Smooth muscle cell (in vitro differentiated cells): ENCODE measurements at regions not wholly inside any gene's neighbourhood (a gene's known extent, or its start where the extent isn't known, plus 50 kb on each side); places are given as distances from the start of the nearest gene placed in this dataset.

Experiments used
- DNase-seq: peaks from one replicate; lab custom pipeline; 2025; ENCODE audit not compliant: unreplicated experiment; lab: John Stamatoyannopoulos, UW
- H2AFZ ChIP-seq: fragments of 200-600 bp; sonication (generic); 2 replicates; pipeline ENCODE4 v1.6.0; 2016; ENCODE audit warnings: antibody characterized with exemption, low read depth, mild to moderate bottlenecking
- H3F3A ChIP-seq: fragments of 200-600 bp; sonication (generic); 2 replicates; pipeline ENCODE4 v1.6.0; 2017; ENCODE audit warnings: antibody characterized with exemption, low read depth
- H3K27ac ChIP-seq: fragments of 200-600 bp; sonication (generic); 2 replicates; pipeline ENCODE4 v1.5.1; 2016; ENCODE audit warnings: low read depth, mild to moderate bottlenecking
- H3K27me3 ChIP-seq: fragments of 200-600 bp; sonication (generic); 2 replicates; pipeline ENCODE4 v1.6.1; 2016; ENCODE audit warnings: low read depth, mild to moderate bottlenecking
- H3K36me3 ChIP-seq: fragments of 200-600 bp; sonication (generic); 2 replicates; pipeline ENCODE4 v1.5.1; 2016; ENCODE audit warnings: low read depth
- H3K4me1 ChIP-seq: fragments of 200-600 bp; sonication (generic); 2 replicates; pipeline ENCODE4 v1.5.1; 2016; ENCODE audit warnings: low read depth
- H3K4me2 ChIP-seq: fragments of 200-600 bp; sonication (generic); 2 replicates; pipeline ENCODE4 v1.6.0; 2016; ENCODE audit warnings: mild to moderate bottlenecking
- H3K4me3 ChIP-seq: fragments of 200-600 bp; sonication (generic); 2 replicates; pipeline ENCODE4 v1.5.1; 2016; ENCODE audit warnings: mild to moderate bottlenecking
- H3K79me2 ChIP-seq: fragments of 200-600 bp; sonication (generic); 2 replicates; pipeline ENCODE4 v1.6.0; 2016; ENCODE audit warnings: low read depth, mild to moderate bottlenecking
- H3K9ac ChIP-seq: fragments of 200-600 bp; sonication (generic); 2 replicates; pipeline ENCODE4 v1.6.0; 2016; ENCODE audit warnings: low read depth
- H3K9me3 ChIP-seq: fragments of 200-600 bp; sonication (generic); replicated peaks from 2 replicates; pipeline ENCODE4 v1.5.1; 2016; ENCODE audit warnings: low read depth
- H4K20me1 ChIP-seq: fragments of 200-600 bp; sonication (generic); 2 replicates; pipeline ENCODE4 v1.6.0; 2016; ENCODE audit warnings: low read depth
- CTCF ChIP-seq: fragments of 200-600 bp; sonication (generic); IDR thresholded peaks from 2 replicates; pipeline ENCODE4 v1.5.1; 2017; ENCODE audit warnings: borderline replicate concordance, mild to moderate bottlenecking, antibody characterized with exemption; ENCODE audit not compliant: insufficient read depth, poor library complexity, severe bottlenecking
- WGBS: methylation state at CpG from one replicate; pipeline ENCODE4 v1.1.7; 2016; ENCODE audit warnings: low lambda C conversion rate; 5-methylcytosine and 5-hydroxymethylcytosine counted together

- WGBS: 100% methylated on average over 1 of the region's 1 CpG
- no peak overlapping the region for H3K9ac ChIP-seq
Observed at GRCh38 chr6:4437342-4437741, 302.0 kb upstream of the ECI2 start.

DNA sequence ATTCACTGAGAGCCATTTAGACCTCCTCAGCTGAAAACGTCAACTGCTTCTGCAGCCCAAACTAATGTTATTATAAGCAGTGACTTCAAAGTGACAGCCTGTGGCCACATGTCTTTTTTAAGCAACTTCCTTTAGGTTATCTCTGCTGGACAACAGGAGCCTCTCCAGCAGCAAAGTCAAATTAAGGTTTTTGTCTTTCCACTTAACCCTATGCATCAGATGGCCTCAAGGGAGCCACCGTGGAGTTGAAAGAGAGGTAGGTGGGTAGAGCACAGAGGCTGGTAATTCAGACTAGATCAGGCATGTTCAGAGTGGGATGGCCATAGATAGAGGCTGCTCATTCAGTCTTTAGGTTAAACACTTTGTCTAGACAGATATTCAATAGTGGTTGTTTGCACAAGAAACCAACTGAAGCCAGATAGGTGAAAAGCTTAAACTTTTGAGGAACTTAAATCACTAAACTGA, 300.6 kb upstream of the ECI2 start:
- Histone ChIP-seq H2AFZ (peak overlapping the region; percentile 76), H3K27me3 (no peaks in the 10 kb centered on the region), H3K4me3 (no peak overlapping the region), H3K79me2 (no peaks in the 10 kb centered on the region), H4K20me1 (no peaks in the 10 kb centered on the region), H3K9me3 (no peaks in the 10 kb centered on the region), H3K36me3 (no peaks in the 10 kb centered on the region), H3K4me1 (peaks cover 6% of the 10 kb centered on the region), H3K27ac (peak overlapping the region; percentile 38), H3K4me2 (no peak overlapping the region), H3K9ac (no peak overlapping the region), H3F3A (no peaks in the 10 kb centered on the region)
- WGBS: 15% methylated on average over 2 of the region's 2 CpGs
- no peak for TF ChIP-seq CTCF
- no peak for DNase-seq

More at GRCh38 chr6:4437342-4437741, 302.0 kb upstream of the ECI2 start:
- no peaks in the 10 kb centered on the region for H4K20me1 ChIP-seq
- DNase-seq: no peak
- H3K79me2 ChIP-seq: no peaks in the 10 kb centered on the region
- H3K9me3 ChIP-seq: no peaks in the 10 kb centered on the region
- H3K4me1 ChIP-seq: peaks cover 6% of the 10 kb centered on the region
- H3K27me3 ChIP-seq: no peaks in the 10 kb centered on the region
- no peak overlapping the region for H2AFZ ChIP-seq
- no peak overlapping the region for H3K4me3 ChIP-seq
- no peak for TF ChIP-seq CTCF
- no peaks in the 10 kb centered on the region for H3F3A ChIP-seq
- no peak overlapping the region for H3K27ac ChIP-seq
- no peak overlapping the region for H3K4me2 ChIP-seq
- no peaks in the 10 kb centered on the region for H3K36me3 ChIP-seq

DNA sequence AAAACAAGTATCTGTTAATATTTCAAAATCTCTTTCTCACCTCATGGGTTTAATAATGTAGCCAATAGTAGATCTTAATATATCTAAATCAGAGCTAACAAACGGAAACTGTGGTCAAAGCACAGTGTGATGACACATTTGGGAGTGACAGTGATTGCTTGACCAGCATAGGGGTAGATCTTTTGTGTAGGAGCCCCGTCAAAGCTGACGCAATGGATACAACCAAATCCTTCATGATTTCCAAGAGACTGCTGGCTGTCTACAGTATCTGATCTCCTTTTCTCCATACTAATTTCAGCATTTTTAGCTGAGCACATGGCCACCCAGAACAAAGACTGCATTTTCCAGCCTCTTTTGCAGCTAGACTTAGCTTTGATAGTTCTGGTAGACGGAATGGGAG, 299.3 kb upstream of the ECI2 start:
- H3K4me2 ChIP-seq: no peak overlapping the region
- no peak for TF ChIP-seq CTCF
- H3K27ac ChIP-seq: no peak overlapping the region
- H3K4me1 ChIP-seq: peaks cover 6% of the 10 kb centered on the region
- H3K27me3 ChIP-seq: no peaks in the 10 kb centered on the region
- DNase-seq: no peak
- no peaks in the 10 kb centered on the region for H3K36me3 ChIP-seq
- H4K20me1 ChIP-seq: no peaks in the 10 kb centered on the region
- H3F3A ChIP-seq: no peaks in the 10 kb centered on the region
- H3K9ac ChIP-seq: no peak overlapping the region
- H3K79me2 ChIP-seq: no peaks in the 10 kb centered on the region
- H2AFZ ChIP-seq: no peak overlapping the region
- WGBS: 94% methylated on average over 4 of the region's 4 CpGs
- H3K4me3 ChIP-seq: no peak overlapping the region
- no peaks in the 10 kb centered on the region for H3K9me3 ChIP-seq

DNA sequence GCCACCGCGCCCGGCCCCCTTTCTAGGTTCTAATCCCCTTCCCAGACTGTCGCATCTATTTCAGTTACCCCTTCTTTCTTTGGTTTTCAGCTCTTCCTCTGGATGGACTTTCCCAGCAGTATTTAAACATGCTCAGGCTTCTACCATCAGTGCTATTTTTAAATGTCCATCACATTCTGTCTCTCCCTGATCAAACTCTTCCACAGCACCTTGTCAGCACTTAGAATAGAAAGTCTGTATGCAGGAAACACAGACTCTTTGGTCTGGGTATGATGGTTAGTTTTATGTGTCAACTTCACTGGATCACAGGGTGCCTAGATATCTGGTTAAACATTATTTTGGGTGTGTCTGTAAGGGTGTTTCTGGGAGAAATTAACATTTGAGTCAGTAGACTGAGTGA, 297.8 kb upstream of the ECI2 start:
- TF ChIP-seq CTCF: no peak
- Histone ChIP-seq H4K20me1 (no peaks in the 10 kb centered on the region), H3K36me3 (no peaks in the 10 kb centered on the region), H3F3A (no peaks in the 10 kb centered on the region), H3K4me3 (no peak overlapping the region), H3K27ac (no peak overlapping the region), H3K27me3 (no peaks in the 10 kb centered on the region), H3K4me1 (peaks cover 6% of the 10 kb centered on the region), H3K4me2 (no peak overlapping the region), H2AFZ (no peak overlapping the region), H3K79me2 (no peaks in the 10 kb centered on the region), H3K9me3 (no peaks in the 10 kb centered on the region), H3K9ac (no peak overlapping the region)
- DNase-seq: no peak
- 89% methylated on average over 4 of the region's 4 CpGs for WGBS
